IMR-90 (cell line): ENCODE measurements at regions not wholly inside any gene's neighbourhood (a gene's known extent, or its start where the extent isn't known, plus 50 kb on each side); places are given as distances from the start of the nearest gene placed in this dataset.

Source experiments
- ATAC-seq: fragments of 200-7000 bp; cut with Tn5 transposase; 2 replicates; pipeline ENCODE4 v1.9.1; 2020; ENCODE audit warnings: low read depth, mild to moderate bottlenecking, moderate library complexity
- BruUV-seq: library from RNA; stranded (reverse); fragments of 400-500 nt; replicated peaks from 2 replicates; lab custom pipeline; 2021; lab: Mats Ljungman, UMichigan
- CTCF ChIA-PET: fragments of 300-600 bp; formaldehyde crosslinking; extraction: SDS; loops from one replicate; lab custom pipeline; 2021; ENCODE audit warnings: antibody characterized with exemption; lab: Yijun Ruan, JAX
- POLR2A ChIA-PET: fragments of 300-600 bp; sonication (Branson Sonifier 250); formaldehyde crosslinking; loops from one replicate; lab custom pipeline; 2022; ENCODE audit warnings: antibody characterized with exemption; ENCODE audit not compliant: unreplicated experiment; lab: Charles Lee
- DNase-seq: peaks from one replicate; pipeline ENCODE4 v3.0.0; 2013
- H2AFZ ChIP-seq: replicated peaks from 2 replicates; pipeline ENCODE3; 2013; ENCODE audit warnings: low read length, mild to moderate bottlenecking; ENCODE audit not compliant: poor library complexity
- H2AK5ac ChIP-seq: 2 replicates; pipeline ENCODE4 v1.6.1; 2013; ENCODE audit warnings: low read depth, low read length, inconsistent platforms
- H2AK9ac ChIP-seq: replicated peaks from 2 replicates; pipeline ENCODE3; 2013; ENCODE audit warnings: mild to moderate bottlenecking, low read depth, low read length, moderate library complexity; ENCODE audit not compliant: poor library complexity
- H2BK120ac ChIP-seq: 2 replicates; pipeline ENCODE4 v1.6.1; 2013; ENCODE audit warnings: low read depth, low read length, inconsistent platforms
- H2BK15ac ChIP-seq: 3 replicates; pipeline ENCODE4 v1.6.1; 2013; ENCODE audit warnings: low read depth, low read length, inconsistent platforms
- H2BK20ac ChIP-seq: 2 replicates; pipeline ENCODE4 v1.6.1; 2013; ENCODE audit warnings: low read depth, mild to moderate bottlenecking, inconsistent platforms, low read length, moderate library complexity
- H2BK5ac ChIP-seq: 2 replicates; pipeline ENCODE4 v1.6.1; 2013; ENCODE audit warnings: mild to moderate bottlenecking, low read depth, low read length, inconsistent platforms; ENCODE audit not compliant: poor library complexity, severe bottlenecking
- H3K14ac ChIP-seq: replicated peaks from 2 replicates; pipeline ENCODE4 v1.6.1; 2013; ENCODE audit warnings: low read depth, low read length, inconsistent platforms
- H3K18ac ChIP-seq: 2 replicates; pipeline ENCODE4 v1.6.1; 2013; ENCODE audit warnings: low read depth, low read length, control low read depth
- H3K23ac ChIP-seq: 2 replicates; pipeline ENCODE4 v1.6.1; 2013; ENCODE audit warnings: low read depth, low read length, inconsistent platforms
- H3K27ac ChIP-seq: 2 replicates; pipeline ENCODE4 v1.5.1; 2013; ENCODE audit warnings: mild to moderate bottlenecking, control low read depth, low read length; ENCODE audit not compliant: insufficient read depth
- H3K27me3 ChIP-seq: 2 replicates; pipeline ENCODE4 v1.6.1; 2013; ENCODE audit warnings: low read length; ENCODE audit not compliant: control insufficient read depth, insufficient read depth
- H3K36me3 ChIP-seq: 2 replicates; pipeline ENCODE4 v1.6.1; 2013; ENCODE audit warnings: low read length, mixed read lengths; ENCODE audit not compliant: control insufficient read depth, insufficient read depth
- H3K4ac ChIP-seq: 2 replicates; pipeline ENCODE4 v1.6.1; 2013; ENCODE audit warnings: low read depth, low read length, inconsistent platforms
- H3K4me1 ChIP-seq: 2 replicates; pipeline ENCODE4 v1.6.1; 2013; ENCODE audit warnings: low read length, mixed read lengths; ENCODE audit not compliant: control insufficient read depth, insufficient read depth
- H3K4me2 ChIP-seq: 2 replicates; pipeline ENCODE4 v1.6.1; 2013; ENCODE audit warnings: low read depth, mild to moderate bottlenecking, control low read depth, low read length, moderate library complexity
- H3K4me3 ChIP-seq: 2 replicates; pipeline ENCODE4 v1.5.1; 2013; ENCODE audit warnings: low read depth, mild to moderate bottlenecking, control low read depth, low read length, moderate library complexity; ENCODE audit not compliant: insufficient read depth
- H3K56ac ChIP-seq: 2 replicates; pipeline ENCODE4 v1.6.1; 2013; ENCODE audit warnings: low read length, inconsistent platforms; ENCODE audit not compliant: insufficient read depth; ENCODE audit errors: extremely low read depth
- H3K79me1 ChIP-seq, 2 experiments: 2 replicates each; pipeline ENCODE4 v1.6.1; 2013; ENCODE audit warnings: low read length in 2 of 2, inconsistent platforms in 1 of 2, low read depth in 1 of 2
- H3K9ac ChIP-seq: 2 replicates; pipeline ENCODE4 v1.6.1; 2013; ENCODE audit warnings: low read depth, low read length, control low read depth
- H3K9me1 ChIP-seq: 2 replicates; pipeline ENCODE4 v1.6.1; 2013; ENCODE audit warnings: low read length, inconsistent platforms; ENCODE audit not compliant: insufficient read depth
- H3K9me3 ChIP-seq: 2 replicates; pipeline ENCODE4 v1.6.1; 2013; ENCODE audit warnings: low read length; ENCODE audit not compliant: control insufficient read depth, insufficient read depth
- H4K20me1 ChIP-seq: 2 replicates; pipeline ENCODE4 v1.6.1; 2013; ENCODE audit warnings: low read length, inconsistent platforms; ENCODE audit not compliant: insufficient read depth
- H4K5ac ChIP-seq: 2 replicates; pipeline ENCODE4 v1.6.1; 2013; ENCODE audit warnings: mild to moderate bottlenecking, low read depth, low read length, control low read depth
- H4K8ac ChIP-seq, 2 experiments: 2 replicates each; pipeline ENCODE4 v1.6.1; 2013; ENCODE audit warnings: low read depth in 2 of 2, low read length in 2 of 2, control low read depth in 1 of 2, inconsistent platforms in 1 of 2
- H4K91ac ChIP-seq: 2 replicates; pipeline ENCODE4 v1.6.1; 2013; ENCODE audit warnings: low read depth, low read length, inconsistent platforms; ENCODE audit not compliant: insufficient read depth
- BHLHE40 ChIP-seq: fragments of 150-350 bp; IDR thresholded peaks from 2 replicates; pipeline ENCODE4 v1.6.1; 2016; ENCODE audit warnings: mild to moderate bottlenecking, low read depth, low read length
- CEBPB ChIP-seq: IDR thresholded peaks from 2 replicates; pipeline ENCODE4 v1.6.1; 2012; ENCODE audit warnings: low read depth, low read length, improper control_type of control experiment
- CHD1 ChIP-seq: IDR thresholded peaks from 2 replicates; pipeline ENCODE4 v1.6.1; 2012; ENCODE audit warnings: low read depth, low read length, improper control_type of control experiment
- CTCF ChIP-seq: conservative IDR thresholded peaks from 2 replicates; pipeline ENCODE4 v1.5.1; 2012; ENCODE audit warnings: mild to moderate bottlenecking, low read depth, low read length, improper control_type of control experiment
- ELK1 ChIP-seq: fragments of 150-350 bp; IDR thresholded peaks from 2 replicates; pipeline ENCODE4 v1.6.1; 2016; ENCODE audit warnings: low read depth, mild to moderate bottlenecking, low read length, moderate library complexity, borderline replicate concordance
- FOS ChIP-seq: fragments of 150-350 bp; IDR thresholded peaks from 2 replicates; pipeline ENCODE4 v1.6.1; 2016; ENCODE audit warnings: low read depth, low read length
- MAFK ChIP-seq: IDR thresholded peaks from 2 replicates; pipeline ENCODE4 v1.6.1; 2012; ENCODE audit warnings: low read depth, low read length, improper control_type of control experiment
- MAZ ChIP-seq: IDR thresholded peaks from 2 replicates; pipeline ENCODE4 v1.6.1; 2012; ENCODE audit warnings: low read depth, mild to moderate bottlenecking, low read length, improper control_type of control experiment, moderate library complexity, borderline replicate concordance
- MXI1 ChIP-seq: IDR thresholded peaks from 2 replicates; pipeline ENCODE4 v1.6.1; 2012; ENCODE audit warnings: low read depth, mild to moderate bottlenecking, low read length, moderate library complexity, borderline replicate concordance
- NFE2L2 ChIP-seq: fragments of 150-350 bp; IDR thresholded peaks from 2 replicates; pipeline ENCODE4 v1.6.1; 2016; ENCODE audit warnings: low read depth, mild to moderate bottlenecking, low read length
- POLR2A ChIP-seq: IDR thresholded peaks from 2 replicates; pipeline ENCODE4 v1.6.1; 2012; ENCODE audit warnings: mild to moderate bottlenecking, low read depth, low read length
- RAD21 ChIP-seq: IDR thresholded peaks from 2 replicates; pipeline ENCODE4 v1.6.1; 2012; ENCODE audit warnings: low read length, improper control_type of control experiment
- RCOR1 ChIP-seq: IDR thresholded peaks from 2 replicates; pipeline ENCODE4 v1.6.1; 2012; ENCODE audit warnings: mild to moderate bottlenecking, low read length, improper control_type of control experiment; ENCODE audit not compliant: insufficient replicate concordance
- RFX5 ChIP-seq: IDR thresholded peaks from 2 replicates; pipeline ENCODE4 v1.8.0; 2012; ENCODE audit warnings: low read depth, mild to moderate bottlenecking, low read length, moderate library complexity
- SMC3 ChIP-seq: fragments of 150-350 bp; IDR thresholded peaks from 2 replicates; pipeline ENCODE4 v1.6.1; 2016; ENCODE audit warnings: low read depth, mild to moderate bottlenecking, antibody characterized with exemption, low read length, moderate library complexity
- USF2 ChIP-seq: fragments of 150-350 bp; IDR thresholded peaks from 2 replicates; pipeline ENCODE4 v1.6.1; 2017; ENCODE audit warnings: mild to moderate bottlenecking, antibody characterized with exemption, low read length, low read depth
- WGBS, 2 experiments: methylation state at CpG; one replicate each; pipeline versions ENCODE4 v1.1.5 to v1.1.7; 2013; ENCODE audit warnings: missing lambda C conversion rate in 2 of 2; ENCODE audit not compliant: insufficient read length in 1 of 2; ENCODE audit errors: extremely low coverage in 2 of 2; 5-methylcytosine and 5-hydroxymethylcytosine counted together
- dilution Hi-C: fragments of 300-500 bp; cut with HindIII; formaldehyde crosslinking; loops from one replicate; pipeline ENCODE4 v1.14.3; 2018; ENCODE audit warnings: low sequenced_read_pairs; ENCODE audit not compliant: unreplicated experiment
- in situ Hi-C: fragments of 300-500 bp; cut with MboI; formaldehyde crosslinking; loops from 3 replicates; pipeline ENCODE4 v1.14.3; 2019; ENCODE audit warnings: low sequenced_read_pairs, inconsistent platforms, mixed read lengths
- intact Hi-C: fragments of 100-400 bp; cut with micrococcal nuclease; formaldehyde crosslinking; loops from 2 replicates; pipeline ENCODE4 v1.10.0; 2022

- ATAC-seq (no peak), DNase-seq (no peak)
- Histone ChIP-seq H3K56ac (no peak overlapping the region), H4K5ac (no peak overlapping the region), H2AK9ac (no peak overlapping the region), H3K18ac (no peak overlapping the region), H2BK20ac (no peak overlapping the region), H4K20me1 (no peaks in the 10 kb centered on the region), H3K9me1 (peaks cover 2% of the 10 kb centered on the region; the same call in 1 of the 2 replicates), H3K36me3 (no peaks in the 10 kb centered on the region), H3K9me3 (no peaks in the 10 kb centered on the region), H3K23ac (no peak overlapping the region), H3K9ac (no peak overlapping the region), H3K4ac (no peak overlapping the region), H4K8ac (no peak overlapping the region), H2BK15ac (no peak overlapping the region), H3K79me1 (no peaks in the 10 kb centered on the region), H3K4me3 (no peak overlapping the region), H3K4me1 (peaks cover 12% of the 10 kb centered on the region), H2BK5ac (no peak overlapping the region), H4K91ac (no peak overlapping the region), H2AFZ (no peak overlapping the region), H3K14ac (no peak overlapping the region), H3K27me3 (no peaks in the 10 kb centered on the region), H3K4me2 (no peak overlapping the region), H3K27ac (no peak overlapping the region), H2AK5ac (no peak overlapping the region), H2BK120ac (no peak overlapping the region)
- intact Hi-C loops, result no loop called here
- BruUV-seq, result no TSS peak
- dilution Hi-C loops, result no loop called here
- in situ Hi-C loops, result no loop called here
- no CpG with 5 or more reads among the region's 5 CpGs for WGBS, 2 experiments
- POLR2A ChIA-PET, result no interaction called here
- TF ChIP-seq RFX5 (no peak), FOS (no peak), CHD1 (no peak), ELK1 (no peak), BHLHE40 (no peak), SMC3 (no peak), CEBPB (no peak), USF2 (no peak), MAZ (no peak), MAFK (no peak), RAD21 (no peak), MXI1 (no peak), NFE2L2 (no peak), CTCF (no peak), RCOR1 (no peak), POLR2A (no peak)
- CTCF ChIA-PET, result no interaction called here
Measured at GRCh38 chr5:124909734-124910133, 163.3 kb upstream of the ZNF608 start.
